SKM-1 treated with dmso at 0.1 percent for 144 hours (cell line): ENCODE measurements at regions not wholly inside any gene's neighbourhood (a gene's known extent, or its start where the extent isn't known, plus 50 kb on each side); places are given as distances from the start of the nearest gene placed in this dataset.
"Not testable (repeated sequence)": the region's sequence is repeated elsewhere in the genome, so short reads cannot be mapped to it uniquely, and the experiment has no call there.

ENCODE experiments used
- DNase-seq: peaks from one replicate; lab custom pipeline; 2025; ENCODE audit not compliant: unreplicated experiment; lab: John Stamatoyannopoulos, UW

- no peak for DNase-seq
These were observed 591.2 kb upstream of the PTBP2 start for GRCh38 chr1:96130432-96130831.

- DNase-seq: no peak
These were observed 576.9 kb upstream of the PTBP2 start for GRCh38 chr1:96144636-96145035.

- no peak for DNase-seq
These were observed 576.1 kb upstream of the PTBP2 start for GRCh38 chr1:96145492-96145891.

GRCh38 chr1:96152957-96153356 lies 568.6 kb upstream of the PTBP2 start:
- DNase-seq: not testable (repeated sequence)

GRCh38 chr1:96157101-96157500 lies 564.5 kb upstream of the PTBP2 start:
- no peak for DNase-seq

- no peak for DNase-seq
These were observed 562.2 kb upstream of the PTBP2 start for GRCh38 chr1:96159379-96159778.

- DNase-seq: no peak
These were observed 557.5 kb upstream of the PTBP2 start for GRCh38 chr1:96164053-96164452.

- DNase-seq: no peak
These were observed 543.5 kb upstream of the PTBP2 start for GRCh38 chr1:96178053-96178452.

GRCh38 chr1:96183485-96183884 lies 538.1 kb upstream of the PTBP2 start:
- no peak for DNase-seq

- no peak for DNase-seq
These were observed 537.7 kb upstream of the PTBP2 start for GRCh38 chr1:96183928-96184327.

GRCh38 chr1:96185181-96185580 lies 536.4 kb upstream of the PTBP2 start:
- DNase-seq: no peak

- DNase-seq: no peak
These were observed 534.6 kb upstream of the PTBP2 start for GRCh38 chr1:96187020-96187419.

- no peak for DNase-seq
These were observed 530.4 kb upstream of the PTBP2 start for GRCh38 chr1:96191165-96191564.

GRCh38 chr1:96206451-96206850 lies 515.1 kb upstream of the PTBP2 start:
- DNase-seq: no peak

- no peak for DNase-seq
These were observed 513.6 kb upstream of the PTBP2 start for GRCh38 chr1:96207936-96208335.

- no peak for DNase-seq
These were observed 513.2 kb upstream of the PTBP2 start for GRCh38 chr1:96208428-96208827.

- no peak for DNase-seq
These were observed 511.5 kb upstream of the PTBP2 start for GRCh38 chr1:96210054-96210453.

- no peak for DNase-seq
These were observed 510.4 kb upstream of the PTBP2 start for GRCh38 chr1:96211202-96211601.

GRCh38 chr1:96214982-96215381 lies 506.6 kb upstream of the PTBP2 start:
- no peak for DNase-seq

GRCh38 chr1:96220651-96221050 lies 500.9 kb upstream of the PTBP2 start:
- DNase-seq: no peak

- DNase-seq: no peak
These were observed 498.9 kb upstream of the PTBP2 start for GRCh38 chr1:96222701-96223100.

GRCh38 chr1:96224229-96224628 lies 497.4 kb upstream of the PTBP2 start:
- DNase-seq: not testable (repeated sequence)

- no peak for DNase-seq
These were observed 488.2 kb upstream of the PTBP2 start for GRCh38 chr1:96233422-96233821.

- no peak for DNase-seq
These were observed 487.3 kb upstream of the PTBP2 start for GRCh38 chr1:96234299-96234698.
